Lower lobe of right lung (tissue), 2 donors: ENCODE measurements at regions not wholly inside any gene's neighbourhood (a gene's known extent, or its start where the extent isn't known, plus 50 kb on each side); places are given as distances from the start of the nearest gene placed in this dataset.

Experiments used
- ATAC-seq, 2 donors: fragments of 200-7000 bp; cut with Tn5 transposase; one replicate each; pipeline ENCODE4 v1.9.1; 2020 to 2022; ENCODE audit warnings: mild to moderate bottlenecking in 2 of 2, moderate library complexity in 2 of 2
- DNase-seq: peaks from one replicate; pipeline ENCODE4 v3.0.0-alpha.2; 2020
- H3K27ac ChIP-seq: fragments of 200-600 bp; one replicate; pipeline ENCODE4 v1.8.0; 2022
- H3K27me3 ChIP-seq: fragments of 200-600 bp; one replicate; pipeline ENCODE4 v1.8.0; 2022; ENCODE audit warnings: low read depth
- H3K36me3 ChIP-seq: fragments of 200-600 bp; one replicate; pipeline ENCODE4 v1.8.0; 2022; ENCODE audit warnings: mild to moderate bottlenecking
- H3K4me1 ChIP-seq: fragments of 200-600 bp; one replicate; pipeline ENCODE4 v1.8.0; 2022
- H3K4me3 ChIP-seq: fragments of 200-600 bp; one replicate; pipeline ENCODE4 v1.8.0; 2022; ENCODE audit warnings: mild to moderate bottlenecking
- H3K9me3 ChIP-seq: fragments of 200-600 bp; one replicate; pipeline ENCODE4 v1.8.0; 2022
- intact Hi-C: fragments of 100-400 bp; cut with DNase I; formaldehyde crosslinking; loops from one replicate; pipeline ENCODE4 v1.11.0; 2022
- TF ChIP-seq, protein P1 (sequence below): fragments of 200-600 bp; IDR thresholded peaks from one replicate; pipeline ENCODE4 v1.8.0; 2022; ENCODE audit warnings: antibody characterized with exemption, mild to moderate bottlenecking
- donor health status: DM: no; HTN: yes; CAD: no; lungs with severe emphysema.

DNA sequence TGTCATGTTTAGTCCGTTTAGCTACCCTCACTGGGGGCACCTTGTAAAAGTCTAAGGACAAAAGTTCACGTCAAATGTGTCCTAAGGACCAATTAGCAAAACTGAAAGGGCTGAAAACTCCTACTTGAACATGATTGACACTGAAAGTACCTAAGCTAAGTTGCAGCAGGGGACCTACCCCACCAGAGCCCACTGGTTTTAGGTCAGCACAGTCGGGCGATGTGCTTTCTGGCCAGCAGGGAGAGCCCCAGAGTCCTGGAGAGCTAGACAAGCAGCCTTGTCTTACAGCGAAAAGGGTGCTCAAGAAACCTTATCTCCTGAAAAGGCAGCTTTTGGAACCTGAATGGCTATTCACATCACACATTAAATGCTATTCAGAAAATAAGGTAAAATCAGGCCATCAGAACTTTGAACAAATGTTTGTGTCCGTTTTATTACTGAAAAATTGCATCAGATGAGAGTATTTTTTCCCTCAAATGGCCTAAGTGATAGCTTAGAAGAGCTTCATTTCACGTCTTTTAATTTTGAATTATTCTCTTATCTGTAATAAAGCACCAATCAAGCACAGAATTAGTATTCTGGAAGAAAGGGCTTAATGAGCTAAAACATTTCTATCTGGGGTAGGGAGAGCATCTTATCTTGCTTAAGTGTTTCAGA lies 52.2 kb upstream of the MKI67 start:
- Histone ChIP-seq H3K27me3 (no peaks in the 10 kb centered on the region), H3K4me1 (no peaks in the 10 kb centered on the region), H3K27ac (no peak overlapping the region), H3K9me3 (peaks cover 14% of the 10 kb centered on the region), H3K36me3 (no peaks in the 10 kb centered on the region), H3K4me3 (no peak overlapping the region)
- DNase-seq (no peak), ATAC-seq (peak; percentile 46 to 59)
- intact Hi-C loops: no loop called here
- TF ChIP-seq, protein P1, sequence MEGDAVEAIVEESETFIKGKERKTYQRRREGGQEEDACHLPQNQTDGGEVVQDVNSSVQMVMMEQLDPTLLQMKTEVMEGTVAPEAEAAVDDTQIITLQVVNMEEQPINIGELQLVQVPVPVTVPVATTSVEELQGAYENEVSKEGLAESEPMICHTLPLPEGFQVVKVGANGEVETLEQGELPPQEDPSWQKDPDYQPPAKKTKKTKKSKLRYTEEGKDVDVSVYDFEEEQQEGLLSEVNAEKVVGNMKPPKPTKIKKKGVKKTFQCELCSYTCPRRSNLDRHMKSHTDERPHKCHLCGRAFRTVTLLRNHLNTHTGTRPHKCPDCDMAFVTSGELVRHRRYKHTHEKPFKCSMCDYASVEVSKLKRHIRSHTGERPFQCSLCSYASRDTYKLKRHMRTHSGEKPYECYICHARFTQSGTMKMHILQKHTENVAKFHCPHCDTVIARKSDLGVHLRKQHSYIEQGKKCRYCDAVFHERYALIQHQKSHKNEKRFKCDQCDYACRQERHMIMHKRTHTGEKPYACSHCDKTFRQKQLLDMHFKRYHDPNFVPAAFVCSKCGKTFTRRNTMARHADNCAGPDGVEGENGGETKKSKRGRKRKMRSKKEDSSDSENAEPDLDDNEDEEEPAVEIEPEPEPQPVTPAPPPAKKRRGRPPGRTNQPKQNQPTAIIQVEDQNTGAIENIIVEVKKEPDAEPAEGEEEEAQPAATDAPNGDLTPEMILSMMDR: peak; percentile 45

DNA sequence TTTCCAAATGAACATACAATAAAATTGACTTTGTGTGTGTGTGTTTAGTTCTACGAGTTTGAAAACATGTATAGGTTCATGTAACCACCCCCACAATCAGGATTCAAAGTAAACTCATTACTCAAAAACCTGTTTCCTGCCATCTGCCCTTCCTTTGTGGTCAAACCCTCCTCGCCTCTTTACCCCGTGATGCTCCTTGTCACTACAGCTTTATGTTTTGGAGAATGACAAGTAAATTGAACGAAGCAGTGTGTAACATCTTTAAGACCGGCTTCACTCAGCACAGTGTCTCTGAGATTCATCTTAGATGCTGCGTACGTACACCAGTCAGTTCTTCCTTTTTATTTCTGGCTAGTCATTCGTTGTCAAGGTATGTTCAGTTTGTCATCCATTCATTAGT lies 54.6 kb upstream of the MKI67 start:
- H3K4me1 ChIP-seq: no peaks in the 10 kb centered on the region
- H3K27me3 ChIP-seq: no peaks in the 10 kb centered on the region
- TF ChIP-seq, protein P1: no peak
- H3K27ac ChIP-seq: no peak overlapping the region
- DNase-seq (no peak), ATAC-seq (no peak)
- no peaks in the 10 kb centered on the region for H3K36me3 ChIP-seq
- H3K4me3 ChIP-seq: no peak overlapping the region
- no peaks in the 10 kb centered on the region for H3K9me3 ChIP-seq
- intact Hi-C loops: no loop called here

DNA sequence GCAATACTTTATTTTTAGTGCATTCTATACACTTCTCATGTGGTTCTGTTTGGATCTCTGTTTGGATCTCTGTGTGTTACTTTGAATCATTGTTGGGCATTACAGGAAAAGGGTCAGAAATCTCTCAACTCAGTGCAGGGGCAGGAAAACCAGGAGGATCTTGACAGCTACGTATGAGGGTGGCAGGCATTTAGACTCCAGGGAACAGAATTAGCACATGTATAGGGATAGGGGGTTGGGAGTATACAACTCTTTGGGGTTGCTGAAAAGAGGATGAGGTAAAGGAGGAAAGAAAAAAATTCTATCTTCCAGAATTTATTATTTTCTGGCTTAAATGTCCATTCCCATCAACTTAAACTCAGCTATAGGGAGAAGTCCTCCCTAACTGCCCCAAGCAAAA lies 59.4 kb upstream of the MKI67 start:
- Histone ChIP-seq H3K4me3 (no peak overlapping the region), H3K27me3 (no peaks in the 10 kb centered on the region), H3K36me3 (no peaks in the 10 kb centered on the region), H3K9me3 (no peaks in the 10 kb centered on the region), H3K4me1 (no peaks in the 10 kb centered on the region), H3K27ac (no peak overlapping the region)
- TF ChIP-seq, protein P1: no peak
- ATAC-seq: no peak
- DNase-seq: no peak
- intact Hi-C loops: no loop called here

DNA sequence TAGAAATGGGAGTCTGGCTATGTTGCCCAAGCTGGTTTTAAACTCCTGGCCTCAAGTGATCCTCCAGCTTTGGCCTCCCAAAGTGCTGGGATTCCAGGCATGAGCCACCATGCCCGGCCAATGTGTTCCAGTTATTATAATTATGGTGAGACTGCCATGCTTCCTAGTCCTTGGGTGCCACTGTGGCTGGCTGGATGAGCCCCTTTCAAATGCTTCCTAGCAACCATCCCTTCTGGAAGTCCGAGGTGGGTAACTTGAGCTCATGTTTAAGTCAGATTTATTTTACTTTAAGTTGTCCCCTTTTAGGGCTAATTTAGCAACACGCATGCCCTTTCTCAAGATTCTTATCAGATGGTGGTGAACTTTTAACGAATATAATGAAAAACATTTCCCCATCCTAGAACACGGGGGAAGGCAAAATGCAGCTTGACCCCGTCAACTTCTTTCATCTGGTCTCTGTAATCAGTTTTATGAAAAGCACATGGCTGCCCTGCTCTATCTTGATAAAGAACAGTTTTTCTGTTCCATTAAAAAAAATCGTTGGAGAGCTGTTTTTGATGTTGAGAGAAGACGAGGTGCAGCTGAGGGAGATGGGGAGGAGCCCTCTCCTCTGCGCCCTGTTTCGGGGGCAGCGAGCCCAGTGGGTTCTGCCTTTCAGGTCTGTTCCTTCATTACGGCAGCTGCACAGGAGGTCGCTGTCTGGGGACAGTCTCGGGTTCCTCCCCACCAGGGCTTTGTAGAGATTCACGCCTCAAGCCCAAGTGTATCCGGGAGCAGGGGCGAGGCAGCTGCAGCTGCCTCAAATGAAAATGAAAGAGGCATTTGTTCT lies 61.0 kb upstream of the MKI67 start:
- intact Hi-C loops: no loop called here
- no peaks in the 10 kb centered on the region for H3K9me3 ChIP-seq
- no peak overlapping the region for H3K27ac ChIP-seq
- TF ChIP-seq, protein P1: no peak
- ATAC-seq (peak in 1 of 2 donors; percentile 15), DNase-seq (no peak)
- no peaks in the 10 kb centered on the region for H3K4me1 ChIP-seq
- H3K4me3 ChIP-seq: no peak overlapping the region
- H3K27me3 ChIP-seq: no peaks in the 10 kb centered on the region
- H3K36me3 ChIP-seq: no peaks in the 10 kb centered on the region

DNA sequence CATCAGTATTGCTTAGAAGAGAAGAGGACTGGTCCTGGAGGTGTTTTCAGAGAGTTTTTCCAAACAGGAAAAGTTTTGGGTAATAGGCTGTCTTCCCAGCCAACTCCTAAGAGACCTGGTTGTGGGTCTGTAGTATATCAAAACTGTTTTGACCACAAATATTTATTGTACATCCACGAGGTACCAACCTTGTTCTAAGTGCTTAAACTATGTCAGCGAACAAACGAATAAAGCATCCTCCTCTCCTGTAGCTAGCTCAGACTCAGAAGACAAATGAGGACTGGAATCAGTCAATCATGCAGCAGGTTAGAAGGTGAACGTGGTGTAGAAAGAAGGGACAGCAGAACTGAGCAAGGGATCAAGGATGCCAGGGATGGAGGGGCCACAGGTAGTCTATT lies 61.6 kb upstream of the MKI67 start:
- intact Hi-C loops: no loop called here
- H3K4me3 ChIP-seq: no peak overlapping the region
- TF ChIP-seq, protein P1: no peak

More for the DNA sequence above, 61.6 kb upstream of the MKI67 start:
- ATAC-seq (no peak), DNase-seq (no peak)
- H3K27me3 ChIP-seq: no peaks in the 10 kb centered on the region
- no peaks in the 10 kb centered on the region for H3K4me1 ChIP-seq
- H3K27ac ChIP-seq: no peak overlapping the region
- H3K36me3 ChIP-seq: no peaks in the 10 kb centered on the region
- no peaks in the 10 kb centered on the region for H3K9me3 ChIP-seq
